ENCODE measurements at regions not wholly inside any gene's neighbourhood (a gene's known extent, or its start where the extent isn't known, plus 50 kb on each side); places are given as distances from the start of the nearest gene placed in this dataset.

DNA sequence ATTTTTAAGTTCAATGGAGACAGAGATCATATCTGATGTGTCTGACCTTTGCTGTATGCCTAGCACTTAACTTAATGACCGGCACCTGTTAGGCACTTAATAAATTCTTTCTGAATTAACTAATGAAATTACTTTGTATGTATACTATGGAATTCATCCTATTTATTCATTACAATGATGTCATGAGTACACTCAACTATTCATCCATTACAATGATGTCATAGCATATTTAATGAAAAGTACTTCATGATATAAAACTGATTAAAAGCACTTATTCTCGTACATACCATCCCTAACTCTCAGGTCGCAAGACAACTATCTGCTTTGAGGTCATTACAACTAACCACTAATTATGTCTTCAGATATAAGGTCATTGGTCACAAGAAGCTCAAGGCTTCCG, 1131.6 kb downstream of the DTWD2 start:
- no peaks in the 10 kb centered on the region for H3K27me3 ChIP-seq
- H3K27ac ChIP-seq, result no peak overlapping the region
- H3K4me1 ChIP-seq, result no peaks in the 10 kb centered on the region
- no peaks in the 10 kb centered on the region for H3K9me3 ChIP-seq
- TF ChIP-seq, protein P1, sequence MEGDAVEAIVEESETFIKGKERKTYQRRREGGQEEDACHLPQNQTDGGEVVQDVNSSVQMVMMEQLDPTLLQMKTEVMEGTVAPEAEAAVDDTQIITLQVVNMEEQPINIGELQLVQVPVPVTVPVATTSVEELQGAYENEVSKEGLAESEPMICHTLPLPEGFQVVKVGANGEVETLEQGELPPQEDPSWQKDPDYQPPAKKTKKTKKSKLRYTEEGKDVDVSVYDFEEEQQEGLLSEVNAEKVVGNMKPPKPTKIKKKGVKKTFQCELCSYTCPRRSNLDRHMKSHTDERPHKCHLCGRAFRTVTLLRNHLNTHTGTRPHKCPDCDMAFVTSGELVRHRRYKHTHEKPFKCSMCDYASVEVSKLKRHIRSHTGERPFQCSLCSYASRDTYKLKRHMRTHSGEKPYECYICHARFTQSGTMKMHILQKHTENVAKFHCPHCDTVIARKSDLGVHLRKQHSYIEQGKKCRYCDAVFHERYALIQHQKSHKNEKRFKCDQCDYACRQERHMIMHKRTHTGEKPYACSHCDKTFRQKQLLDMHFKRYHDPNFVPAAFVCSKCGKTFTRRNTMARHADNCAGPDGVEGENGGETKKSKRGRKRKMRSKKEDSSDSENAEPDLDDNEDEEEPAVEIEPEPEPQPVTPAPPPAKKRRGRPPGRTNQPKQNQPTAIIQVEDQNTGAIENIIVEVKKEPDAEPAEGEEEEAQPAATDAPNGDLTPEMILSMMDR (IDR thresholded peaks at IDR 0.05), result no peak
- no peak for ATAC-seq
- H3K36me3 ChIP-seq, result no peaks in the 10 kb centered on the region
- intact Hi-C loops (cut with DNase I), result no loop called here
- H3K4me3 ChIP-seq, result no peak overlapping the region
- DNase-seq, result no peak

DNA sequence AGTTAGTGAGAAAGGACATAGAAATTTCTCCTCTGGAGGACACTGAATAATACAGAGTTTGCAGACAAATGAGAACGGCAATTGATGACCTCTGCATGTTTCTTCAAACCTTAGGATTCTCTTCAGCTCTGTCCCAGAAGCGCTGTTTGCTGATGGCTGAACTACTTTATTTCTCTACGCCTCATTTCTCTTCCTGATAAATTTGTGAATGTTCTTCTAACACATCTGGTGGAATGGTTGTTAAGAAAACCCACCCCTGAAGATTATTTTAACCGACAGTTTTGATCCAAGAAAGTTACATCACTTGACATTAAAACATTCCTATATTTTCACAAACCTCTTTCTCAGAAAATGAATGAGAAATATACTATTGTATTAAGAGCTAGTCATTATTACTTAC, 1150.6 kb downstream of the DTWD2 start:
- Histone ChIP-seq H3K36me3 (no peaks in the 10 kb centered on the region), H3K27me3 (no peaks in the 10 kb centered on the region), H3K9me3 (no peaks in the 10 kb centered on the region), H3K4me1 (no peaks in the 10 kb centered on the region), H3K27ac (no peak overlapping the region), H3K4me3 (no peak overlapping the region)
- DNase-seq (no peak), ATAC-seq (no peak)
- intact Hi-C loops (cut with DNase I), result no loop called here
- TF ChIP-seq, protein P1 (IDR thresholded peaks at IDR 0.05), result no peak

DNA sequence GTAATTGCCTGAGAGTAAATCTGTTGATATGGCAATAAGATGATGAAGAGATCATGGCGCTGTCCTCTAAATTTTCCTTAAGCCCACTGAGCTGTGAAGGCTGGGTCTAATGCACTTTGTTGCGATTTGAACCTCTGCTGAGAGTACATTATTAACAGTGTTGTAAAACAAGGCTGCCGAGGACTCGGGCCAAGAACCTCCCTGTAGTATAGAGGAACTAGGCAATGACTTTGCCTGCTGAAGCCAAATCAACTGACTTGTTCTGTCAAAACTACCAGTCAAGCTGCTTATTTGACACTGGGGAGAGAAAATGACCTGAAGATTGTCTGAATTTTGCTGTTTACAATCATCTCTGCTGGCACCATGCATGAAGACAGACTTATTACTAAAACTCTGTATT, 1154.7 kb downstream of the DTWD2 start:
- intact Hi-C loops (cut with DNase I), result no loop called here
- no peaks in the 10 kb centered on the region for H3K27me3 ChIP-seq
- H3K27ac ChIP-seq, result no peak overlapping the region
- no peaks in the 10 kb centered on the region for H3K36me3 ChIP-seq
- TF ChIP-seq, protein P1 (IDR thresholded peaks at IDR 0.05), result no peak
- no peaks in the 10 kb centered on the region for H3K4me1 ChIP-seq
- H3K4me3 ChIP-seq, result no peak overlapping the region
- H3K9me3 ChIP-seq, result no peaks in the 10 kb centered on the region
- DNase-seq (no peak), ATAC-seq (no peak)

DNA sequence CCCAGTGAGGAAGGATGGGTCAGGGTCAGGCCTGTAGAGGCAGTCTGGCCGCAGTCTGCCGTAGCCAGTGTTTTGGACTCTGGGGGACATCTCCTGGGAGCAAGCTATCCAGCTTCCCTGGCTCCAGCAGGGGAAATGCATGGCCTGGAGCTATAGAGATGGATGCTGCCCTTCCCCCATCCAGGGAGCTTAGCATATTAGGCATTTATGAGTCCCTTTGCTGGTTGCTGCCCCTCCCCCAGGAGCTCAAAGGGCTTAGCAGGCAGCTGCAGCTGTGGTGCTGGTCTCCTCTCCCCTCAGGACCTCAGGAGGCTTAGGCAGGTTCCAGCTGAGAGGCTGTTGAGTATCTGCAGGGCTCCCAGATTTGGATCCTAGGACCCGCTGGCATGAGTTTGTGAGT, 1158.7 kb downstream of the DTWD2 start:
- H3K4me1 ChIP-seq, result no peaks in the 10 kb centered on the region
- H3K4me3 ChIP-seq, result no peak overlapping the region
- peaks cover 4% of the 10 kb centered on the region for H3K9me3 ChIP-seq
- TF ChIP-seq, protein P1 (IDR thresholded peaks at IDR 0.05), result no peak
- intact Hi-C loops (cut with DNase I), result no loop called here
- no peak overlapping the region for H3K27ac ChIP-seq
- no peaks in the 10 kb centered on the region for H3K27me3 ChIP-seq
- DNase-seq, result no peak
- ATAC-seq, result no peak
- H3K36me3 ChIP-seq, result no peaks in the 10 kb centered on the region

DNA sequence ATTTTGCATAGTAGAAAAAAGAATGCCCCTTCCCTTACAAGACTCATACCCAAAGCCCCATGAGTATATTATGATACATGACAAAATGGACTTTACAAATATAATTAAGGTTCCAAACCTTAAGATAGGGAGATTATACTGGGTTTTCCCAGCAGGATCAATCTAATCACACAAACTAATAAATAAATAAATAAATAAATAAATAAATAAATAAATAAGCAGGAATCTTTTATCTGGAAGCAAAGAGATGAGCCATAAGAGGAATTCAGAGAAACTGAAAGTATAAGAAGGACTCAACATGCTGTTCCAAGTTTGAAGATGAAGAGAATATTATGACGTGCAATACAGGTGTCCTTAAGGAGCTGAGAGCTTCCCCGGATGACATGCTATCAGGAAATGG, 1174.5 kb downstream of the DTWD2 start:
- Histone ChIP-seq H3K27ac (no peak overlapping the region), H3K4me1 (no peaks in the 10 kb centered on the region), H3K4me3 (no peak overlapping the region), H3K36me3 (no peaks in the 10 kb centered on the region), H3K27me3 (no peaks in the 10 kb centered on the region), H3K9me3 (no peaks in the 10 kb centered on the region)
- no peak for DNase-seq
- no peak for ATAC-seq
- intact Hi-C loops (cut with DNase I), result no loop called here
- TF ChIP-seq, protein P1 (IDR thresholded peaks at IDR 0.05), result no peak

DNA sequence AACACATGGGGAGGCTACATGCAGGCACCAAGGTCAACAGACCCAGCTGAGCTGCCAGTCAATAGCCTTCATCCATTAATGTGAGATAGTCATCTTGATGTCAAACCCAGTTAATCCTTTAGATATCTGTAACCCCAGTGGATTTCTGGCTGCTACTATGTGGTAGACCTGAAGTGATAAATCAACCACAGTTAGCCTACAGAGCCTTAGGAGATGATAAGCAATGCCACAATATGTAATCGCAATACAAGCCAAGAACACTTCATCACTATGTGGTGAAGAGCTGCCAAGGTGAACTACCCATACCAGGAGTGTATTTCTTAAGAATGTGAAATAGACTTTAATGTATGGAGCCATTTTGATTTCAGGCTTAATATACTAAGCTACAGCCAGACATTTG, 1175.5 kb downstream of the DTWD2 start:
- Histone ChIP-seq H3K27me3 (no peaks in the 10 kb centered on the region), H3K4me1 (no peaks in the 10 kb centered on the region), H3K36me3 (no peaks in the 10 kb centered on the region), H3K4me3 (no peak overlapping the region), H3K9me3 (no peaks in the 10 kb centered on the region), H3K27ac (no peak overlapping the region)
- DNase-seq, result no peak
- intact Hi-C loops (cut with DNase I), result no loop called here
- no peak for ATAC-seq
- TF ChIP-seq, protein P1 (IDR thresholded peaks at IDR 0.05), result no peak
